ENCODE measurements at regions not wholly inside any gene's neighbourhood (a gene's known extent, or its start where the extent isn't known, plus 50 kb on each side); places are given as distances from the start of the nearest gene placed in this dataset.
A peak's percentile ranks its signal among the peaks of the same experiment; 100 is the strongest.
"Not testable (repeated sequence)": the region's sequence is repeated elsewhere in the genome, so short reads cannot be mapped to it uniquely, and the experiment has no call there.

DNA sequence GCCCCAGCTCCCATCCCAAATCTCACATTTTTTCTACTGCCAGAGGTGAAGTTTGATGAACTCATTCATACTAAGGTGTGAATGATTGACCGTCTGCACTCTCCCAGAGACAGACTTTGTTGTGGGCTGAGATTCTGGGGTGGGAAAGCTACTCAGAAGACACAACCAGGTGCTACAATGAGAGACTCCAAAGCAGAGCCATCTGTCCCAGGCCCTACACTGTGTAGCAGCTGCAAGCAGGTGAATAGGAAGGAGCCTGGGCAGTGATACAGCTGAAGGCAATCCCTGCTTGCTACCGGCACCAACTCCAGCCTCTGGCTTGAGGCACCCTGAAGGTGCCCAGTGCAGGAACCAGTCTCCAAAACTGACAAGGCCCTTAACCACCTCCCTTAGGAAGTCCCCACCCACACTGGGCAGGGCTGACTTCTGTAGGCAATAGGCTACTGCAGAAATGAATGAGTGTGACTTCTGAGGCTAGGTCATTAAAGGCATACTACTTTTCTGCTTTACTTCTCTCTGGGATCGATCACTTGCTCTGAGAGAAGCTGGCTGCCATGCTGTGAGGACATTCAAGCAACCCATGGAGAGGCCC is 79.7 kb upstream of the RUNX3 start:
- H3K9me3 Mint-ChIP-seq: peaks cover 0 to 2% (median 0%) of the 10 kb centered on the region in 11 donors
- H3K4me1 ChIP-seq (ENCODE audit: control insufficient read depth in 2 of 2, insufficient read depth in 2 of 2, low read length in 2 of 2): peaks cover 13 to 36% of the 10 kb centered on the region in 2 donors
- intact Hi-C loops (cut with micrococcal nuclease): no loop called here
- H3K27me3 ChIP-seq (ENCODE audit: control insufficient read depth in 2 of 2, insufficient read depth in 2 of 2, low read length in 2 of 2): no peaks in the 10 kb centered on the region
- H3K27me3 Mint-ChIP-seq: peaks cover 0 to 2% (median 0%) of the 10 kb centered on the region in 5 donors
- no peaks in the 10 kb centered on the region for H3K36me3 ChIP-seq (ENCODE audit: control insufficient read depth in 2 of 3, insufficient read depth in 3 of 3, low read length in 3 of 3)
- H3K27ac ChIP-seq (ENCODE audit: low read depth, low read length): no peak overlapping the region
- no peaks in the 10 kb centered on the region for H3K9me3 ChIP-seq (ENCODE audit: control insufficient read depth in 2 of 3, low read length in 3 of 3)
- ChIA-PET CTCF (interaction anchor here (1.3 kb wide), 1 partner anchor 17 kb away, joined by 3 read pairs; no protein-coding TSS in a partner anchor), POLR2A (interaction anchor here (0.6 to 9.7 kb wide), 6 partner anchors 13 to 980 kb away, joined by 3 to 95 read pairs (median 4); no protein-coding TSS in a partner anchor)
- peak; percentile 33 for ATAC-seq
- H3K4me1 Mint-ChIP-seq: peaks cover 29 to 72% (median 60%) of the 10 kb centered on the region in 7 donors
- DNase-seq: no peak
- H3K4me3 Mint-ChIP-seq: peak overlapping the region in 1 of 10 donors; percentile 29
- H3K36me3 Mint-ChIP-seq: peaks cover 0 to 11% (median 0%) of the 10 kb centered on the region in 5 donors
- H3K4me3 ChIP-seq (ENCODE audit: low read length): no peak overlapping the region
- peak overlapping the region in 1 of 9 donors; percentile 1 for H3K27ac Mint-ChIP-seq

DNA sequence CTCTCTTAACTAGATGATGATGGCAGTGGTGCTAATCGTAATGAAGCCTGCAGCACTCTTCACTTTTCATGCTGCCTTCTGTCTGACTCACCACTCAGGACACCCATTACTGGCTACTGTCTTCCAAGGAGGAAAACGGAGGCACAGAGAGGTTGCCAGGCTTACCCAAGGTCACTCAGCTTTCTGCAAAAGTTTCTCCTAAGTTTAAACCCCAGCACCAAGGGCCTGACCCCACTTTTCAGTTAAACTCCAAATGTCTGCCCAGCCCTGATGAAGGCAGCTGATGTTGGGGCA is 78.1 kb upstream of the RUNX3 start:
- POLR2A ChIA-PET: interaction anchor here (0.6 to 9.7 kb wide), 4 partner anchors 10 to 39 kb away, joined by 3 to 95 read pairs (median 8); no protein-coding TSS in a partner anchor
- Histone ChIP-seq H3K36me3 (ENCODE audit: control insufficient read depth in 2 of 3, insufficient read depth in 3 of 3, low read length in 3 of 3) (no peaks in the 10 kb centered on the region), H3K9me3 (ENCODE audit: control insufficient read depth in 2 of 3, low read length in 3 of 3) (no peaks in the 10 kb centered on the region), H3K4me3 (ENCODE audit: low read length) (no peak overlapping the region), H3K4me1 (ENCODE audit: control insufficient read depth in 2 of 2, insufficient read depth in 2 of 2, low read length in 2 of 2) (peaks cover 13 to 36% of the 10 kb centered on the region in 2 donors), H3K27me3 (ENCODE audit: control insufficient read depth in 2 of 2, insufficient read depth in 2 of 2, low read length in 2 of 2) (no peaks in the 10 kb centered on the region), H3K27ac (ENCODE audit: low read depth, low read length) (no peak overlapping the region)
- ATAC-seq: no peak
- DNase-seq: no peak
- Mint-ChIP-seq H3K27ac (peak overlapping the region in 5 of 9 donors; percentile 27 to 83 (median 68)), H3K4me3 (peak overlapping the region in 5 of 10 donors; percentile 14 to 47 (median 29)), H3K4me1 (peaks cover 32 to 81% (median 56%) of the 10 kb centered on the region in 7 donors), H3K36me3 (peaks cover 0 to 11% (median 0%) of the 10 kb centered on the region in 5 donors), H3K9me3 (peaks cover 0 to 2% (median 0%) of the 10 kb centered on the region in 11 donors), H3K27me3 (peaks cover 0 to 2% (median 0%) of the 10 kb centered on the region in 5 donors)
- CTCF ChIA-PET: interaction anchor here (2.2 kb wide), 1 partner anchor 15 kb away, joined by 7 read pairs; no protein-coding TSS in a partner anchor
- intact Hi-C loops (cut with micrococcal nuclease): no loop called here

DNA sequence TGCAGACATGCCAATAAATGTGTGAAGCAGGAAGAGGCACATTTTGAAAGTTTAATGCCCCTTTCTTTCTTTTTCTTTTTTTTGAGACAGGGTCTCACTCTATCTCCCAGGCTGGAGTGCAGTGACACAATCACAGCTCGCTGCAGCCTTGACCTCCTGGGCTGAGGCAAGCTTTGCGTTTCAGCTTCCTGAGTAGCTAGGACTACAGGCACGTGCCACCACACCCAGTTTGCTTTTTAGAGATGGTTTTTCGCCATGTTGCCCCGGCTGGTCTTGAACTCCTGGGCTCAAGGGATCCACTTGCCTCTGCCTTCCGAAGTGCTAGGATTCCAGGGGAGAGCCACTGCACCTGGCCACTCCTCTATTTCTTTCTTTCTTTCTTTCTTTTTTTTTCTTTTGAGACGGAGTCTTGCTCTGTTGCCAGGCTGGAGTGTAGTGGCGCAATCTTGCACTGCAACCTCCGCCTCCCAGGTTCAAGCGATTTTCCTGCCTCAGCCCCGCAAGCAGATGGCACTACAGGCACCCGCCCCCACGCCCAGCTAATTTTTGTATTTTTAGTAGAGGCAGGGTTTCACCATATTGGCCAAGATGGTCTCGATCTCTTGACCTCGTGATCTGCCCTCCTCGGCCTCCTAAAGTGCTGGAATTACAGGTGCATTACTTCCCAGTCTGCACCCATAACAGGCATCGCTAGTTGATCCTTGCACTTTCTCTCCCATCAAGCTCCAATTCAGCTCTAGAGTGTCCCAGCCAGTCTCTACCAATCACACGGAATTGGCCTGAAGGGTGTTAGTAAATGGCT is 77.5 kb upstream of the RUNX3 start:
- peaks cover 32 to 78% (median 51%) of the 10 kb centered on the region in 7 donors for H3K4me1 Mint-ChIP-seq
- peaks cover 13 to 32% of the 10 kb centered on the region in 2 donors for H3K4me1 ChIP-seq (ENCODE audit: control insufficient read depth in 2 of 2, insufficient read depth in 2 of 2, low read length in 2 of 2)
- H3K27ac Mint-ChIP-seq: peak overlapping the region in 7 of 9 donors; percentile 33 to 83 (median 68)
- ATAC-seq: peak; percentile 45
- DNase-seq; H3K36me3 ChIP-seq (ENCODE audit: control insufficient read depth in 2 of 3, insufficient read depth in 3 of 3, low read length in 3 of 3); H3K4me3 ChIP-seq (ENCODE audit: low read length); H3K27me3 ChIP-seq (ENCODE audit: control insufficient read depth in 2 of 2, insufficient read depth in 2 of 2, low read length in 2 of 2); H3K27me3 Mint-ChIP-seq; H3K27ac ChIP-seq (ENCODE audit: low read depth, low read length); H3K9me3 ChIP-seq (ENCODE audit: control insufficient read depth in 2 of 3, low read length in 3 of 3); H3K9me3 Mint-ChIP-seq: not testable (repeated sequence)
- H3K4me3 Mint-ChIP-seq: peak overlapping the region in 7 of 10 donors; percentile 23 to 49 (median 32)
- intact Hi-C loops (cut with micrococcal nuclease): loop anchor here in 1 of 2 donors (1.0 to 2.0 kb wide), 2 partner anchors 15 kb away; no protein-coding TSS in a partner anchor
- peaks cover 0 to 11% (median 0%) of the 10 kb centered on the region in 5 donors for H3K36me3 Mint-ChIP-seq
- ChIA-PET POLR2A (interaction anchor here (0.6 to 9.7 kb wide), 5 partner anchors 12 to 238 kb away, joined by 3 to 95 read pairs (median 6); no protein-coding TSS in a partner anchor), CTCF (interaction anchor here (1.0 to 2.2 kb wide), 3 partner anchors 15 to 43 kb away, joined by 5 to 7 read pairs (median 5); no protein-coding TSS in a partner anchor)

DNA sequence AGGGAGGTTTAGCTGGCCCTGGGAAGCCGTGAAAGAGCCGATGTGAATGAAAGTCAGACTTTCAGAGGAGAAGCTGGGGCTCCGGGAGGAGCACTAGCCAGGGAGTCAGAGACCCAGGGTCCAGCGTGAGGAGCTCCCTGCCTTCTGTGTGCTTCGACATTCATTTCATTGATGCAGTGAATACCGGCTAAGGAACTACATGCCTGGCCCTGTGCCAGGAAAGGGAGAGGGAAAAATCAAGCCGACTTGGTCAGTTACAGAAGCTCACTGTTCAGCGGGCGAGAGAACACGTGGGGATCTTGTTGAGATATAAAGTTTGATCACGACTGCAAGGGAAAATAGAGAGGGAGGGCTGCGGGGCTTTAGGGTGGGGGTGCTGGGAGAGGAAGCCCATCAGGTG is 76.7 kb upstream of the RUNX3 start:
- peak overlapping the region in 4 of 9 donors; percentile 60 to 83 (median 75) for H3K27ac Mint-ChIP-seq
- ChIA-PET CTCF (interaction anchor here (1.0 to 2.2 kb wide), 3 partner anchors 16 to 42 kb away, joined by 5 to 7 read pairs (median 5); no protein-coding TSS in a partner anchor), POLR2A (interaction anchor here (0.7 to 9.7 kb wide), 6 partner anchors 12 to 239 kb away, joined by 3 to 95 read pairs (median 5); no protein-coding TSS in a partner anchor)
- H3K36me3 ChIP-seq (ENCODE audit: control insufficient read depth in 2 of 3, insufficient read depth in 3 of 3, low read length in 3 of 3): no peaks in the 10 kb centered on the region
- DNase-seq: no peak
- no peaks in the 10 kb centered on the region for H3K27me3 ChIP-seq (ENCODE audit: control insufficient read depth in 2 of 2, insufficient read depth in 2 of 2, low read length in 2 of 2)
- peaks cover 0 to 2% (median 0%) of the 10 kb centered on the region in 11 donors for H3K9me3 Mint-ChIP-seq
- peaks cover 0 to 7% (median 0%) of the 10 kb centered on the region in 5 donors for H3K36me3 Mint-ChIP-seq
- H3K4me1 Mint-ChIP-seq: peaks cover 25 to 72% (median 42%) of the 10 kb centered on the region in 7 donors
- no peaks in the 10 kb centered on the region for H3K9me3 ChIP-seq (ENCODE audit: control insufficient read depth in 2 of 3, low read length in 3 of 3)
- no peak overlapping the region for H3K4me3 ChIP-seq (ENCODE audit: low read length)
- intact Hi-C loops (cut with micrococcal nuclease): loop anchor here in 1 of 2 donors (1.0 to 2.0 kb wide), 2 partner anchors 14 to 16 kb away; no protein-coding TSS in a partner anchor
- peaks cover 0 to 2% (median 0%) of the 10 kb centered on the region in 5 donors for H3K27me3 Mint-ChIP-seq
- peak overlapping the region in 4 of 10 donors; percentile 25 to 47 (median 36) for H3K4me3 Mint-ChIP-seq
- peaks cover 13 to 24% of the 10 kb centered on the region in 2 donors for H3K4me1 ChIP-seq (ENCODE audit: control insufficient read depth in 2 of 2, insufficient read depth in 2 of 2, low read length in 2 of 2)
- no peak for ATAC-seq
- no peak overlapping the region for H3K27ac ChIP-seq (ENCODE audit: low read depth, low read length)

DNA sequence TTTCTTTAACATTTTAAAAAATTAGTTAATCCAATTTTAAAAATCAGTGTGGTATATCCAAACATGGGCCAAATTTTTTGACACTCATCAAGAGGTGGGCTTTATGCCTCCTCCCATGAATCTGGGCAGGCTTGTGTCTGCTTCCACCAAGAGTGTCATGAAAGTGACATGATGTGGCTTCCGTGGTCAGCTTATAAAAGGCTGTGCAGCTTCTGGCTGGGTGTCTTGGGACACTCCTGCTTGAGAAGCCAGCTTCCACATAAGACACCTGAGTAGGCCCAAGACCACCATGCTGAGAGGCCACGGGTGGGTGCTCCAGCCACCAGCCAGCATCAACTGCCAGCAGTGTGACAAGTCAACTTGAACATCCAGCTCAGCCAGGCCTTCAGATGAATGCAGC is 74.3 kb upstream of the RUNX3 start:
- peaks cover 0 to 2% (median 0%) of the 10 kb centered on the region in 5 donors for H3K27me3 Mint-ChIP-seq
- ATAC-seq (no peak), DNase-seq (no peak)
- Histone ChIP-seq H3K4me1 (ENCODE audit: control insufficient read depth in 2 of 2, insufficient read depth in 2 of 2, low read length in 2 of 2) (peaks cover 17 to 20% of the 10 kb centered on the region in 2 donors), H3K27me3 (ENCODE audit: control insufficient read depth in 2 of 2, insufficient read depth in 2 of 2, low read length in 2 of 2) (no peaks in the 10 kb centered on the region), H3K4me3 (ENCODE audit: low read length) (no peak overlapping the region), H3K9me3 (ENCODE audit: control insufficient read depth in 2 of 3, low read length in 3 of 3) (no peaks in the 10 kb centered on the region), H3K27ac (ENCODE audit: low read depth, low read length) (no peak overlapping the region), H3K36me3 (ENCODE audit: control insufficient read depth in 2 of 3, insufficient read depth in 3 of 3, low read length in 3 of 3) (no peaks in the 10 kb centered on the region)
- H3K9me3 Mint-ChIP-seq: no peaks in the 10 kb centered on the region
- ChIA-PET POLR2A (interaction anchor here (1.0 to 9.7 kb wide), 3 partner anchors 9 to 13 kb away, joined by 3 to 95 read pairs (median 4); no protein-coding TSS in a partner anchor), CTCF (no interaction called here)
- H3K27ac Mint-ChIP-seq: peak overlapping the region in 3 of 9 donors; percentile 9 to 43 (median 28)
- H3K36me3 Mint-ChIP-seq: no peaks in the 10 kb centered on the region
- no peak overlapping the region for H3K4me3 Mint-ChIP-seq
- H3K4me1 Mint-ChIP-seq: peaks cover 31 to 75% (median 44%) of the 10 kb centered on the region in 7 donors
- intact Hi-C loops (cut with micrococcal nuclease): no loop called here
